H54 (cell line): ENCODE measurements at regions not wholly inside any gene's neighbourhood (a gene's known extent, or its start where the extent isn't known, plus 50 kb on each side); places are given as distances from the start of the nearest gene placed in this dataset.
"Not testable (repeated sequence)": the region's sequence is repeated elsewhere in the genome, so short reads cannot be mapped to it uniquely, and the experiment has no call there.

Source experiments
- DNase-seq: peaks from one replicate; pipeline ENCODE4 v3.0.0; 2011; ENCODE audit warnings: low spot score, mixed read lengths; ENCODE audit not compliant: insufficient read length
- FAIRE-seq: peaks from 3 replicates; lab custom pipeline; 2011; peaks lifted over from hg19 to GRCh38; lab: Jason Lieb, UNC
- POLR2A ChIP-seq: IDR thresholded peaks from 2 replicates; pipeline ENCODE4 v1.6.1; 2011; ENCODE audit warnings: low read depth, mild to moderate bottlenecking, low read length

DNA sequence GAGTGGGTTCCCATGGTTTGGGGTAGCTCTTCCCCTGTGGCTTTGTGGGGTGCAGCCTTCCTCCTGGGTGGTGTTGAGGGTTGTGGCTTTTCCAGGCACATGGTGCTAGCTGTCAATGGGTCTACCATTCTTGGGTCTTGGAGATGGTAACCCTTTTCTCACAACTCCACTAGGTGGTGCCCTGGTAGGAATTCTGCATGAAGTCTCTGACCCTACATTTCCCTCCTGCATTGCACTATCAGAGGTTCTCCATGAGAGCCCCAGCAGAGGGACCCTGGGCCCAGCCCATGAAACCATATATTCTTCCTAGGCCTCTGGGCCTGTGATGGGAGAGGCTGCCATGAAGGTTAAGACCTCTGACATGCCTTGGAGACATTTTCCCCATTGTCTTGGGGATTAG lies 1093.3 kb downstream of the SLC16A7 start:
- DNase-seq (no peak), FAIRE-seq (no peak)
- TF ChIP-seq POLR2A = no peak

DNA sequence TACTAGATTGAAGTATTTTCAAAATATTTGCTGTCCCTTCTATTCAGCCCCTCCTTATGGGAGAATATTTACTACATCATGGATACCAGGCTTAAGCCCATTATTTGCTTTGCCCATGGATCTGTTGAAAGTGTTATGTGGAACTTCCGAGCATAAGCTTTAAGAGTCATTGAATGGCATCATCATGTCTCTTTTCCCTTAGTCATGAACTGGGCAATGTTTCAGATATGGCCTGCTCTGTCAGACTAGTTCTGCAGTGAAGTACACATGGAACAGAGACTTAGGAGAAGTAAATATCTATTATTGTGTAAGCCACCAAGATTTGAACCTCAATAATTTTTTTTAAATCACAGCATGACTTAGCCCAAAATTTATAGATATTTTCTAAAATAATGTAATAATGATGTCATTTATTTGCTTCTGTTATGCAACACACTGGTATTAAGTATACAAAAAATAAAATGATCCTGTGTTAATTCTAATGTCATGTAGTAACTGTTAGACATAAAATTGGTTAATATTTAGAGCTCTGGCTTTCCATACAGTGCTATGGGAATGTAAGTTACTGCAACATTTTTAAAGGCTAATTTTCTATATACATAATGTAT lies 1097.3 kb downstream of the SLC16A7 start:
- FAIRE-seq (no peak), DNase-seq (no peak)
- no peak for TF ChIP-seq POLR2A

DNA sequence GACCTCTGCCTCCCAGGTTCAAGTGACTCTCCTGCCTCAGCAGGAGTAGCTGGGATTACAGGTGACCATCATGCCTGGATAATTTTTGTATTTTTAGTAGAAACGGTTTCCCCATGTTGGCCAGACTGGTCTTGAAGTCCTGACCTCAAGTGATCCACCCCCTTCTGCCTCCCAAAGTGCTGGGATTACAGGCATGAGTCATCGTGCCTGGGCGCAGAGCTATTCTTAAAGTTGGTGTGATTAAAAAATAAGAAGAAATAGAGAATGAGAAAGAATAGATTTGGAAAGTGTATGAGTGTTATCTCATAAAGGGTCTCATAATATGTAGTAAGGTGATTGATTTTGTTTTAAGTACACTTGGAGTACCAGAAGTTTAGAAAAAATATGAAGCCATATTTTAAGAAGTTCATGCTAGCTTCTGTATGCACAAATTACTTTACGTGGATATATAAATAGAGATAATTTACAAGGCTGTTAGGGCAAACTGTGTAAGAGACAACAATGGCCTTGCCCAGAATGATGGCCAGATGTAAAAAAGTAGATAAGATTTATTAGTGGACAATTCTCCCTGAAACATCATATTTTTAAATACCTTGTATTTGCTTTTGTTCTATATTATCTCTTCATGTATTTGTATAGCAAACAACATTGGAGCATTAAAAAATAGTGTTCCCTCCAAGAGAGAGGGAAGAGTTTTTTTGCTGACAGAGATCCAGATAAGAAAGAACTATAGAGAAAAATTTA lies 1108.5 kb downstream of the SLC16A7 start:
- DNase-seq (no peak), FAIRE-seq (no peak)
- TF ChIP-seq POLR2A = no peak

DNA sequence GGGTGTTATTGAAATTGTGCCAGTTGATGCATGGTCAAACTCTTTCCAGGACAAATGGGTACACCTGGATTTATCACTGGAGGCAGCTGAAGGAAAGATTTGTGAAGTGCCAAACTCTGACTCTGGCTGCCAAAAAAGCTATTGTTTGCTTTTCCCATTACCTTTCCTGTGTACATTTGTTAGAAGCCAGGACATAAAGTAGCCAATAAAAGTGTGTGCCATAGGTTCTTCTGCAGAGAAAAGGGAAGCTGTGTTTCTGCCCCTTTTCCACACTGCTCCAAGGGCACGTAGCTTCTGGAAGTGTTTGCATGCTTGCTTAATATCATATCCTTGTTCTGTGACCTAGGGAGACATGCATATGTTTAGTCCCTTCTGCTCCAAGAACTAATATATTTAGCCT lies 1114.4 kb downstream of the SLC16A7 start:
- no peak for TF ChIP-seq POLR2A
- FAIRE-seq = no peak
- no peak for DNase-seq

DNA sequence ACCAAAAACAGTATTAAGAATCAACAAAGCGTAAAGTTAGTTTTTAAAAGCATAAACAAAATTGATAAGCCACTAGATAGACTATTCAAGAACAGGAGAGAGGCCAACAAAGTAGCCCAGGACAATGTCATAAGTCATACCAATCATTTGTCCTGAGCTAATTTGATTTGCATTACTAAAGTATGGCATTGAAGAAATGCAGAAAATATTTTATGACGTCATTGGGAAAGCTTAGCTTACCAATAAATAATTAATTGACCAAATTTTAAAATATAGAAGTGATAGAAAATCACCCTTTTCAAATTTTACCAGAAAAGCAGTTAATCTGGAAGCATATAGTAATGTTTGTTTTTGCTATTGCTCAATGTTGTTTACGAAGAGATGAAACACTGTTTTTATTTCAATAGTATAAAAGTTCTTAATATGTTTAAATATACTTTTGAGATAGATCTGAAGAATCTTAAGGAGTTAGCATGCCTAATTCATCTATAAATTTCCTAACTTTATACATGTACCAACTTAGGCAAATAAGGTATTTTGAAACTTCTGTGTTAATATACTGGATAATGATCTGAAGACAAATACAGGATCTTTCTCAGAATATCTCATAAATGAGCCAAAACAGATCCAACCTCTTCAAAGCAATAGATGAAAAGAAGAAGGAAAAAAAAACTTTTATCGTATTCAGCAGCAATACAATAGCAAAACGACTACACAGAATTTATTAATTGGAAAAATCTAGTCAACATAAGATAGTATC lies 1118.5 kb downstream of the SLC16A7 start:
- no peak for FAIRE-seq
- TF ChIP-seq POLR2A = no peak
- no peak for DNase-seq

DNA sequence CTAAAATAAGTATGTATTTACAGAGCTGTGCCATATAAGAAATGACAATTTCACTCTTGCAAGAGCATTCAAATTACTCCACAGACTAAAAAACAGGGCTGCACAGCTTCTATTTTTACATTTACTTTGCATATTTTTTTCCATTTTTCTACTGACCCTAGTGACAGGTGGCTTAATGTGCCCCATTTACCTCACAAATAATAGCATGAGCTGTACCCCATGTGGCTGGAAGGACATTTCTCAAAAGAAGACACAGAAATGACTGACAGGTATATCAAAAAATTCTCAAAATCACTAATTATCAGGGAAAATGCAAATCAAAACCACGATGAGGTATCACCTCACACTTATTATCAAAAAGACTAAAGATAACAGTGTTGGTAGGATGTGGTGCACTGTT lies 1128.6 kb downstream of the SLC16A7 start:
- TF ChIP-seq POLR2A = no peak
- no peak for FAIRE-seq
- DNase-seq = no peak

DNA sequence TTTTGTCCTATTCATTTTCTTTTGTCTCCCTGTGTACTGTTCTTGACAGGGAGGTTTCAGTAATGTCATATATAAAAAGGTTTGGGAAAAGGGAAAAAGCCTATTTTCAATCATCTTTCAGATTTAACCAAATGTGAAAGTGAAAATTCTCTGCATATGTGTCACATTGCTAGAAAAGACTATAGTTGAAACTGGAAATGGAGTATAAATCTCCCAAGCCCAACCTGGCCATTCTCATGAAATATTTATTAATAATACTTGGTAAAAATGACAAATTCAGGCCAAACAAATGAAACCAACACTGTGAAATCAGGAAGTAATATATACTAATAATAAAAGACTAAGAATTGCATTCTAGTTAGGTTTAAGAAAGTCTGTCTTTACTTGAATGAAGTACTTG lies 1129.2 kb downstream of the SLC16A7 start:
- no peak for TF ChIP-seq POLR2A
- FAIRE-seq (no peak), DNase-seq (no peak)

DNA sequence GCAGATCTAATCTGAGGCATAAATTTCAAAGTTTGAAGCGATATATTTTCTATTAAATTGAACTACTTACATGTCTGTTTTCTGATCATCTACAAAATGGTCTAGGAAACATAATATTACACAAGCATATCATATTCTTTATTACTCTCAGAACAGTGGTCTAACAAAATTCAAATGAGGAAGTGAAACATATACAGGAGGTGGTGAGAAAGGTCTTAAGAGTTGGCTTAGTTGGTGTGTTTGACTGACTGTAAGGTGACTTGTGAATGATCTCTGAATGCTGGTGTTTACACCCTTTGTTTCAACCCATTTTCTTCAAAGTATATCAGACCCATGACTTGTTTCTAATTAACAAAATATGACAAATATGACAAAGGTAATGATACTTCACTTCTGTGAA lies 1156.8 kb downstream of the SLC16A7 start:
- FAIRE-seq (no peak), DNase-seq (no peak)
- no peak for TF ChIP-seq POLR2A

DNA sequence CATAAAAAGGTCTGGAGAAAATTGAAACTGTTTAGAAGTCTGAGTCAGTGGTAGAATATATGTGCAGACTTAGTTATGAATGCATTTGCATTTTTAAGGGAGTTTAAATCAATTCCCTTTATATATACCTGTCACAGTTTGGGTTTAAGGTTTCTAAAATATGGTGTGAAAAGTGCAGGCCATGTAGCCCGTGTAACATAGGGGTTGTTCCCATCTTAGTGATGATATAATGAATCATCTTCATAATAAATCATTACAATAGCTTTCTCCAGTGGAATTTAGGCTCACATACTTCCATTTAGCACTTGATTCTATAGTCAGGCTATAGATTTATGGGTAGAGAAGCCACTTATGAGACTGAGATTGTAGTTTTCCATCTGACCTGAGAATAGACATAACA lies 1162.4 kb downstream of the SLC16A7 start:
- TF ChIP-seq POLR2A = no peak
- DNase-seq = no peak
- FAIRE-seq = no peak

DNA sequence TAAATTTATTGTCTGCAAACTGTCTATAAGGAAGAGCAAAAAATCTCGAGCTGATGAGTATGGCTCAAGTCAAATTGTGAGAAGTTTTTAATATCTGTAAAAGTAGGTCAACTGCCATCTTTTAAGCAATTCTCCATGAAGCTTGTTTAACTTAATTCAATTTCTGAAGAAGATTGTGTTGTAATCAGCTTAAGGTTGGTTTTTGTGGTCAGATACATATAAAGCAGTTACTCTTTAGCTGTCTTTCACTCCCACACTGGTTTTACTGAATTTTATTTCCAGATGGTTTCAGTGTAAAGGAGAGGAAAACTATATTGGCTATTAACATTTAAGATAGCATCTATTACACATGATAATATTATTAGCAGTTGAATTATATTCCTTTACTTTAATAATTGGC lies 1165.1 kb downstream of the SLC16A7 start:
- TF ChIP-seq POLR2A = no peak
- FAIRE-seq (no peak), DNase-seq (no peak)

DNA sequence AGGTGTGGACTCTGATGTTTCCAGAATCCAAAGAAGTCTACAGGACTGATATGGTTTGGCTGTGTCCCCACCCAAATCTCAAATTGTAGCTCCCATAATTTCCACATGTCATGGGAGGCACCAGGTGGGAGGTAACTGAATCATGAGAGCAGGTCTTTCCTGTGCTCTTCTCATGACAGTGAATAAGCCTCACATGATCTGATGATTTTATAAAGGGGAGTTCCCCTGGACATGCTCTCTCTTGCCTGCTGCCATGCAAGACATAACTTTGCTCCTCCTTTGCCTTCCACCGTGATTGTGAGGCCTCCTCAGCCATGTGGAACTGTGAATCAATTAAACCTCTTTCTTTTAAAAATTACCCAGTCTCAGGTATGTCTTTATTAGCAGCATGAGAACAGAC lies 1205.3 kb downstream of the SLC16A7 start:
- DNase-seq, FAIRE-seq: not testable (repeated sequence)

DNA sequence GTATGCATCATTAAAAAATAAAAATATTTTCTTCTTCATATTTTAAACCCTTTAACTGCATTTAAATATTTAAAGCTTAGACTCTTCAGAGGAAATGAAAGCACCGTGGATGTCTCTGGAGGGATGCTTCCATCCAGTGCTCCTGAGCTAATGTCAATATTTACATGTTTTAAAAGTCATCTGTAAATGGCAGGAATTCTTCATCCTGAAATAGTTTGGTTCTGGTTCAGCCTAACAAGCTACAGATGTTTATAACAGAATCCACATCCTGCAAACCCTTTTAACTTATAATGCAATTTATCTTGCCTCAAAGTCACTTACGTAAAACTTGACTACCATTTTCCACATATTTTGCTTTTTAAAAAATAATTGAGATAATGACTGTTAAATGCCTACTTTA lies 1207.3 kb downstream of the SLC16A7 start:
- FAIRE-seq (no peak), DNase-seq (no peak)
- no peak for TF ChIP-seq POLR2A

DNA sequence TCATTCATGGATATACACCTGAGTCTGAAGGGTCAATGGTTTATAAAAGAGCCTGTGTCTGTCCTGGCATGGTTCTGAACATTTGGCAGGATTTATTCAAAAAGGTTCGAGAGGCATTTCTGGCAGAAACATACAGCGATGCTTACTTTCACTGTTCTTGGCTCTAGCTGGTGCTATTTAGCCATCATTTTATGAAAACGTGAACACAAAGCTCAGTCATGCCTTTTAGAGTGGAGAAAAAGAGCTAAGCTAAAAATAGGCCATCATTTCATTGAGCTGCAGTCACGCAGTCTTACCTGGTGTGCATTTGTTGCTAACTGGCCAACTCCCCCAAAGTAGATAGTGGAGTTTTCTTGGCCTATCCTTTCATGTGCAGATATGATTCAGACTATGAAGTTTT lies 1209.5 kb downstream of the SLC16A7 start:
- FAIRE-seq = no peak
- TF ChIP-seq POLR2A = no peak
- no peak for DNase-seq

DNA sequence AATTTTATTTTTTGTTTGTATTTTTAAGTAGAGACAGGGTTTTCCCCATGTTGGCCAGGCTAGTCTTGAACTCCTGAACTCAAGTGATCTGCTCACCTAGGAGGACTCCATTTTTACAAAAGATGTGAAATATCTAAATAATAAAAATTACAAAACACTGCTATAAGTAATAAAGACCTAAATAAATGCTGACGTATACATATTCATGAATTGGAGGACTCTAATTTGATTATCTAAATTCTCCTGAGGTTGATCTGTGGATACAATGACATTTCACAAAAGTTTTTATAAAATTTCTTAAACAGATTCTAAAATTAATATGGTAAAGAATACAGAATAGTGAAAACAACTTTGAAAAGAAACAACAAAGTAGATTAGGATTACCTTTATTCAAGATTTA lies 1224.0 kb downstream of the SLC16A7 start:
- DNase-seq (no peak), FAIRE-seq (no peak)
- TF ChIP-seq POLR2A = no peak
